ENCODE measurements at regions not wholly inside any gene's neighbourhood (a gene's known extent, or its start where the extent isn't known, plus 50 kb on each side); places are given as distances from the start of the nearest gene placed in this dataset.

- DNase-seq (no peak), ATAC-seq (no peak)
- intact Hi-C loops (cut with micrococcal nuclease): no loop called here
These were observed 115.0 kb upstream of the ADAMTS18 start for GRCh38 chr16:77549876-77550275.

GRCh38 chr16:77551357-77551756 is 116.5 kb upstream of the ADAMTS18 start:
- ATAC-seq: no peak
- DNase-seq: no peak
- intact Hi-C loops (cut with micrococcal nuclease): no loop called here

GRCh38 chr16:77553130-77553529 is 118.3 kb upstream of the ADAMTS18 start:
- intact Hi-C loops (cut with micrococcal nuclease): no loop called here
- ATAC-seq (no peak), DNase-seq (no peak)

- DNase-seq (no peak), ATAC-seq (no peak)
- intact Hi-C loops (cut with micrococcal nuclease): no loop called here
These were observed 120.3 kb upstream of the ADAMTS18 start for GRCh38 chr16:77555126-77555525.

DNA sequence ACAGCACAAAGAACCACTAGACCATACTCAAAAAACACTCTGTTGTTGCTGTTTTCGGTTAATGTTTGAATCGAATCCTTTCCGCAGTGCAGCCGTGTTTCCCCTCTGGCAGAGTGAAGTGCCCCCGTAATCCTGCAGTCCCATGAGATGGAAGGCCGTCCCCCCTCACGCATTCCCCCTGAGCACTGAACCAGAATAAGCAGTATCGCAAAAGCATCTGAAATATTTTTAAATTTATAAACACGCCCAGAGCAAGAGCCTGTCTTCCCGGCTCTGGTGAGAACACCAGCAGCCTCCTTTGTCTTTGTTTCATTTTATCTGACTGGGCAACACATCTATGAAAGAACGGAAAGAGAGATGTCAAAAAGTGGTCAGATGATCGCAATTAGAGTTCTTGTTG is 121.0 kb upstream of the ADAMTS18 start:
- no peak for DNase-seq
- no peak for ATAC-seq
- intact Hi-C loops (cut with micrococcal nuclease): no loop called here

DNA sequence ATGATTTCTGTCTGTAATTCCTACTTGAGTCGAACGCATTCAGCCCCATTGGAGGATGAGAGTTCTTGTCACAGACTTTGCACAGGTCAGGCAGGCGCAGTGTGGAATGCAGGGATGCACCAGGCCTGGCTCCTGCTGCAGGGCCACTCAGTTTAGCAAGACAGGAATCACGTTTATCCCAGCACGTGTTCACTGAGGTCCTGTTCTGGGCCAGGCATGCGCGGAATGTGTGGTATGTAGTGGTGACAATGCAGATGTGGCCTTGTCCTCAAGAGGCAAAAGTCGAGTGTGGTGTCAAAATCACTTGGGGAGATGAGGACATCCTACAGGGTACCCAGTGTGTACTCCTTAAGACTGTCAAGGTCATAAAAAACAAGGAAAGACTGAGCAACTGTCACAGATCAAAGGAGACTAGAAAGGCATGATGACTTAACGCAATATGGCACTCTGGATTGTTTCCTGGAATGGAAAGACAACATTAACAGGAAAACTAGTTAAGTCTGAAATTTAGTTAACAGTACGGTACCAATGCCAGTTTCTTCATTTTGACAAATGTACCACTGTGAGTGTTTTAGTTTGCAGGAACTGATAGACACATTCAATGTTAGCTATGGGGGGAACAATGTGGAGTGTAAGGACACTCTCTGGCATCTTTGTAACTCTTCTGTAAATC is 121.5 kb upstream of the ADAMTS18 start:
- DNase-seq (no peak), ATAC-seq (no peak)
- intact Hi-C loops (cut with micrococcal nuclease): no loop called here

GRCh38 chr16:77557385-77557784 is 122.6 kb upstream of the ADAMTS18 start:
- intact Hi-C loops (cut with micrococcal nuclease): no loop called here
- DNase-seq: no peak
- ATAC-seq: no peak

DNA sequence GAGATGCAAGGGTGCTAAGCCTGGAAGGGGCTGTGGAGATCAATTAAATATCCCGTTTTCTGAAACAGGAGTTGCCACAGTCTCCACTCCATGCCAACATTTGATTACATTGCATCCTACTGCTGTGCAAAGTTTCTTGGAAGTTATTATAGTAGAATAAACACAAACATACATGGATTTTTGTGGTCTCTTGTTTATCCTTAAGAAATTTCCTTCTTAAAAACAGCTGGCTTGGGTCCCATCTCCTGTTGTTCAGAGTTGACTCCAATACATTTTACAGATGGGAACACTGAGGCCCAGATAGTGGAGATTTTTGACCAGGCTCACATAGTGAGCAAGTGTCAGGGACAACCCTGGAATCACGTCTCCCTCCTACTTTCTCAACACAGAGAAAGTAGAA is 124.0 kb upstream of the ADAMTS18 start:
- intact Hi-C loops (cut with micrococcal nuclease): no loop called here
- no peak for DNase-seq
- no peak for ATAC-seq

GRCh38 chr16:77562497-77562896 is 127.7 kb upstream of the ADAMTS18 start:
- intact Hi-C loops (cut with micrococcal nuclease): no loop called here
- DNase-seq (no peak), ATAC-seq (no peak)

GRCh38 chr16:77564791-77565390 is 130.1 kb upstream of the ADAMTS18 start:
- ATAC-seq (no peak), DNase-seq (no peak)
- intact Hi-C loops (cut with micrococcal nuclease): no loop called here

GRCh38 chr16:77569406-77569805 is 134.6 kb upstream of the ADAMTS18 start:
- intact Hi-C loops (cut with micrococcal nuclease): no loop called here
- no peak for ATAC-seq

GRCh38 chr16:77570574-77570973 is 135.7 kb upstream of the ADAMTS18 start:
- intact Hi-C loops (cut with micrococcal nuclease): no loop called here
- DNase-seq (no peak), ATAC-seq (no peak)

More at GRCh38 chr16:77569406-77569805, 134.6 kb upstream of the ADAMTS18 start:
- no peak for DNase-seq

- DNase-seq (no peak), ATAC-seq (no peak)
- intact Hi-C loops (cut with micrococcal nuclease): no loop called here
These were observed 136.5 kb upstream of the ADAMTS18 start for GRCh38 chr16:77571115-77571862.

DNA sequence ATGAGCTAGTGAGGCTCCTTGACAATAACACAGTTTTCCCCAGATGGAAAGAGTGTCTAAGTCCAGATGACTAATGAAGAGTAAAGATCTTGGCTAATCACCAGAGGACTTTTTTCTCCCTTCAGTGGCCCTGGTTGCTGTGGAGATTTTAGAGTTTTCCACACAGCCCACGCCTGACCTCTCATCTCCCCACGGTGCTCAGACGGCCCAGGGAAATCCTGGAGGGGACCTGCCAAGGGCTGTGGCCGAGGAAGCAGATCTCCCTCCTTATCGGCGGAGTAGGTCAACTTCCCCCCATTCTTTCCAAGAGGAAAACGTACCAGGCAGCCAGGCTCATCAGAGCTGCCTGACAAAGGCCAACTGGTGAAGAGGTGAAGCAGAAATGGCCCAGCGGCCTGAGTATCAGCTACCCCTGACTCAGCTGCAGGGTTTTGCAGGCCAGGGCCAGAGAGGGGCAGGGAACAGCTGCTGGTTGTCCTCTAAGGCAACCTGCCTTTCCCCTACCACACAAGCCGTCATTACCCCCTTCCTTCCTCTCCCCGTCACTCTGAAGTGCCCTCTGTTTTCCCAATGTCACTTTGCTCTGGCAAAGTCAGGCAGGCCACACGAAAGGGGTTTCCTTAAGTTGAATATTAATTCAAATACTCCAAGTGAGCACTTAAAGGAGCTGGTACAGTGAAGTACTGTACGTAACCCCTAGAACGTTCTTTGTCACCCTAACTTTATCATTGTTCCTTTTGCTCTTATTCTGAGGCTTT is 140.2 kb upstream of the ADAMTS18 start:
- intact Hi-C loops (cut with micrococcal nuclease): no loop called here

DNA sequence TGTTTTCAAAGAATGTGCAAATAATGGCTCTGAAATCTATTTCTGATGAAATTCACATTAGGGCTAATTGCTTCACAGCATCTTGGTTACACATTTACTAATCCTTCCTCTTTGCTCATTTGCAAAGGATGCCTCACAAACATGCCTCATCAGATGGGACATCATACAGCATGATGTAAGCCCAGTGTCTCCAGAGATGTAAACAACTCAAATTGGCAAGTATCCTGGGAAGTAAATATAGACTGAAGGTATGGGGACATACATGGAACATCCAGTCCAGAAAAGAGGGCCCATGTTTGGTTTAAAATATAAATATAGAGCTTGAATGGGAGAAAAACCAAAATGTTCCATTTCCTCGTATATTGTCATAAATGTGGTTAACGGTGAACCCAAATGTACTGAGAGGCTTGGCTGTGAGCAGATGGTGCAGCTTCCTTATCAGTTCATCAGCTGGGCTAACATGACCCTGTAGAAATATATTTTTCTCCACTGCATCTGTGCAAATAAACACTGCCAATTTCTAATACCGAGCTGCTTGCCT is 142.9 kb upstream of the NUDT7 start:
- intact Hi-C loops (cut with micrococcal nuclease): no loop called here
- no peak for ATAC-seq
- no peak for DNase-seq

More for the DNA sequence above, 140.2 kb upstream of the ADAMTS18 start:
- no peak for DNase-seq
- peak; percentile 71 for ATAC-seq

- ATAC-seq (no peak), DNase-seq (no peak)
- intact Hi-C loops (cut with micrococcal nuclease): loop anchor here (5.0 kb wide), 1 partner anchor 344 kb away; no protein-coding TSS in a partner anchor
These were observed 140.6 kb upstream of the NUDT7 start for GRCh38 chr16:77581706-77582105.

- ATAC-seq: peak; percentile 37
- DNase-seq: no peak
- intact Hi-C loops (cut with micrococcal nuclease): loop anchor here (5.0 kb wide), 1 partner anchor 347 kb away; no protein-coding TSS in a partner anchor
These were observed 138.0 kb upstream of the NUDT7 start for GRCh38 chr16:77584205-77584859.

- DNase-seq (no peak), ATAC-seq (no peak)
- intact Hi-C loops (cut with micrococcal nuclease): no loop called here
These were observed 136.7 kb upstream of the NUDT7 start for GRCh38 chr16:77585379-77586251.

All from left ventricle myocardium superior (tissue), 1 donor.